DMS153 (cell line): ENCODE measurements at regions not wholly inside any gene's neighbourhood (a gene's known extent, or its start where the extent isn't known, plus 50 kb on each side); places are given as distances from the start of the nearest gene placed in this dataset.

Experiments used
- DNase-seq: peaks from one replicate; lab custom pipeline; 2025; lab: John Stamatoyannopoulos, UW

- no peak for DNase-seq
Observed at GRCh38 chr5:166507810-166508425, 1783.5 kb upstream of the WWC1 start.

GRCh38 chr5:166509085-166509484, 1782.4 kb upstream of the WWC1 start:
- no peak for DNase-seq

- no peak for DNase-seq
Observed at GRCh38 chr5:166517976-166518375, 1773.5 kb upstream of the WWC1 start.

GRCh38 chr5:166523206-166523605, 1768.2 kb upstream of the WWC1 start:
- DNase-seq, result no peak

GRCh38 chr5:166529200-166529599, 1762.2 kb upstream of the WWC1 start:
- DNase-seq, result no peak

- no peak for DNase-seq
Observed at GRCh38 chr5:166532456-166533220, 1758.8 kb upstream of the WWC1 start.

- peak; percentile 59 for DNase-seq
Observed at GRCh38 chr5:166535641-166536040, 1755.8 kb upstream of the WWC1 start.

GRCh38 chr5:166540156-166540555, 1751.3 kb upstream of the WWC1 start:
- no peak for DNase-seq

GRCh38 chr5:166551384-166551783, 1740.1 kb upstream of the WWC1 start:
- DNase-seq, result no peak

GRCh38 chr5:166553778-166554177, 1737.7 kb upstream of the WWC1 start:
- no peak for DNase-seq

- DNase-seq, result no peak
Observed at GRCh38 chr5:166561759-166562158, 1729.7 kb upstream of the WWC1 start.

- no peak for DNase-seq
Observed at GRCh38 chr5:166562246-166562645, 1729.2 kb upstream of the WWC1 start.

GRCh38 chr5:166566725-166567124, 1724.7 kb upstream of the WWC1 start:
- no peak for DNase-seq

- DNase-seq, result no peak
Observed at GRCh38 chr5:166570865-166571264, 1720.6 kb upstream of the WWC1 start.

- DNase-seq, result no peak
Observed at GRCh38 chr5:166571668-166572067, 1719.8 kb upstream of the WWC1 start.

GRCh38 chr5:166576323-166576722, 1715.1 kb upstream of the WWC1 start:
- DNase-seq, result no peak

- no peak for DNase-seq
Observed at GRCh38 chr5:166581826-166582225, 1709.6 kb upstream of the WWC1 start.

- DNase-seq, result no peak
Observed at GRCh38 chr5:166582416-166582815, 1709.0 kb upstream of the WWC1 start.

- no peak for DNase-seq
Observed at GRCh38 chr5:166594567-166594966, 1696.9 kb upstream of the WWC1 start.

- no peak for DNase-seq
Observed at GRCh38 chr5:166595274-166595951, 1696.0 kb upstream of the WWC1 start.

GRCh38 chr5:166596043-166596442, 1695.4 kb upstream of the WWC1 start:
- DNase-seq, result no peak

- no peak for DNase-seq
Observed at GRCh38 chr5:166602271-166602670, 1689.2 kb upstream of the WWC1 start.

GRCh38 chr5:166617507-166617906, 1673.9 kb upstream of the WWC1 start:
- DNase-seq, result no peak
